AG10803 (cell line): ENCODE measurements at regions not wholly inside any gene's neighbourhood (a gene's known extent, or its start where the extent isn't known, plus 50 kb on each side); places are given as distances from the start of the nearest gene placed in this dataset.

Experiments used
- DNase-seq: peaks from one replicate; pipeline ENCODE4 v3.0.0; 2010; ENCODE audit warnings: low read depth
- H3K4me3 ChIP-seq: 2 replicates; pipeline ENCODE4 v1.5.1; 2011; ENCODE audit warnings: mild to moderate bottlenecking, low read length, control low read depth
- TF ChIP-seq, protein P1 (sequence below): conservative IDR thresholded peaks from 2 replicates; pipeline ENCODE4 v1.5.1; 2011; ENCODE audit warnings: mild to moderate bottlenecking, low read length, control low read depth, inconsistent platforms

DNA sequence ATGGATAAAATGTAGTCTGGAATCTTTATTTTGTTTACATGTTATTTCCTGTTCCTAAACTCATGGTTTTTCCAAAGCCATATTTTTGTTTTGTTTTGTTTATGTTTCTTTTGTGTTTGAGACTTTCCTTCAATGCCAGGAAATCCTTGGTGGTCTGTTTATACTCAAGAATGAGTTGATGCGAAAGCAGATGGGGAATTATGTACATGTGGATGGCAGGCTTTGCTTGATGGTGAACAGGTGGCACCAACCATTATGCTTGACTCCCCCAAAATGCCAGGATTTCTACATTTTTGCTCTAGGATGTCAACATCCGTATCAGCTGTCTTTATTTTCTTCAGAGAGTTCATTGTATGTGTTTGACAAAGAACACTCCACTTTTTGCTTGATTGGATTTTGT, 448.5 kb downstream of the PRDM2 start:
- DNase-seq = no peak
- TF ChIP-seq, protein P1, sequence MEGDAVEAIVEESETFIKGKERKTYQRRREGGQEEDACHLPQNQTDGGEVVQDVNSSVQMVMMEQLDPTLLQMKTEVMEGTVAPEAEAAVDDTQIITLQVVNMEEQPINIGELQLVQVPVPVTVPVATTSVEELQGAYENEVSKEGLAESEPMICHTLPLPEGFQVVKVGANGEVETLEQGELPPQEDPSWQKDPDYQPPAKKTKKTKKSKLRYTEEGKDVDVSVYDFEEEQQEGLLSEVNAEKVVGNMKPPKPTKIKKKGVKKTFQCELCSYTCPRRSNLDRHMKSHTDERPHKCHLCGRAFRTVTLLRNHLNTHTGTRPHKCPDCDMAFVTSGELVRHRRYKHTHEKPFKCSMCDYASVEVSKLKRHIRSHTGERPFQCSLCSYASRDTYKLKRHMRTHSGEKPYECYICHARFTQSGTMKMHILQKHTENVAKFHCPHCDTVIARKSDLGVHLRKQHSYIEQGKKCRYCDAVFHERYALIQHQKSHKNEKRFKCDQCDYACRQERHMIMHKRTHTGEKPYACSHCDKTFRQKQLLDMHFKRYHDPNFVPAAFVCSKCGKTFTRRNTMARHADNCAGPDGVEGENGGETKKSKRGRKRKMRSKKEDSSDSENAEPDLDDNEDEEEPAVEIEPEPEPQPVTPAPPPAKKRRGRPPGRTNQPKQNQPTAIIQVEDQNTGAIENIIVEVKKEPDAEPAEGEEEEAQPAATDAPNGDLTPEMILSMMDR = no peak
- H3K4me3 ChIP-seq = no peak overlapping the region

DNA sequence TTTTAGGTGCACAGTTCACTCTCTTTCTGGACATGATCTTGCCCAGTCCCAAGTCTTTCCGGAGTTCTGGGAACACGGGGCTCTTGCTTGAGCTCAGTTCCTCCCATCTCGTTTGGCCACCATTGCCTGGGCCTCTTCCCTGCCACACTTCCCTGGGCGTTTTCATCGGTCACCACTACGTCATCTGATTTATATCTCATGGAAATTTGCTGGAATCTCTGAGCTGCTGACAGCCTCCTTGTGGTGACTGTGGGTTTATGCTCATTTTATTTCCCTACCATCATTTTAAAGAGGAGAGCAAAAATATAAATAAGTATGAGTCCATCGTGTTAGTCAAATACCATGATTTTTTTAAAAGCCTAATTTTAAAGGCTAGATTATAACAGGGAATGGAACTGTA, 449.1 kb upstream of the KAZN start:
- no peak overlapping the region for H3K4me3 ChIP-seq
- TF ChIP-seq, protein P1 = no peak; the same call in 1 of the 2 replicates
- DNase-seq = no peak

DNA sequence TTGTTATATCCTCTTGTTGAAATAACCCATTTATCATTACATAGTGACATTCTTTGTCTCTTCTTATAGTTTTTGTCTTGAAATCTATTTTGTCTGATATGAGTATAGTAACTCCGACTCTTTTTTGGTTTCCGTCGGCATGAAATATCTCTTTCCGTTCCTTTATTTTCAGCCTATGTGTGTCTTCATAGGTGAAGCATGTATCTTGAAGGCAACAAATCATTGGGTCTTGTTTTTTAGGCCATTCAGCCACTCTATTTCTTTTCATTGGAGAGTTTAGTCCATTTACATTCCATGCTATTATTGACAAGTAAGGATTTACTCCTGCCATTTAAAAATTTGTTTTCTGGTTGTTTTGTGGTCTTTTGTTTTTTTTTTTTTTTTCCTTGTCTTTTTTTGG, 441.9 kb upstream of the KAZN start:
- H3K4me3 ChIP-seq = no peak overlapping the region
- TF ChIP-seq, protein P1 = no peak
- DNase-seq = no peak

DNA sequence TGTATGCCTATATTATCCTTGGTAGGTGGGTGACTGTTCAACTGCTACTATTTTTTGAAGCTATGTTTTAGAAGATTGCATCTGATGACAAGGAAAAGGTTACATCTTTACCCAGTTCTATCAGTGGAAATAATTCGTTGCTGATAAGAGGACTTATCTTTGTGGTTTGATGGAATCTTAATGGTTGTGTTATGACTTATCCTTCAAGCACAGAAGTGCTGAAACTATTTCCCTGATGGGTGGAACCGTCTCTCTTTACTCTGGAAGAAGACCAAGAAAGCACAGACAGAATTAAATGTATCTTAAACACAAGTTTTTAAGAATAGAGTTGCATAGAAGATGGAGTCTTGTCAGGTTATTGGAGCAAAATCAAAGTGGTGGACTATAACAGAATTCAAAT, 437.7 kb upstream of the KAZN start:
- no peak overlapping the region for H3K4me3 ChIP-seq
- DNase-seq = no peak
- TF ChIP-seq, protein P1 = no peak

DNA sequence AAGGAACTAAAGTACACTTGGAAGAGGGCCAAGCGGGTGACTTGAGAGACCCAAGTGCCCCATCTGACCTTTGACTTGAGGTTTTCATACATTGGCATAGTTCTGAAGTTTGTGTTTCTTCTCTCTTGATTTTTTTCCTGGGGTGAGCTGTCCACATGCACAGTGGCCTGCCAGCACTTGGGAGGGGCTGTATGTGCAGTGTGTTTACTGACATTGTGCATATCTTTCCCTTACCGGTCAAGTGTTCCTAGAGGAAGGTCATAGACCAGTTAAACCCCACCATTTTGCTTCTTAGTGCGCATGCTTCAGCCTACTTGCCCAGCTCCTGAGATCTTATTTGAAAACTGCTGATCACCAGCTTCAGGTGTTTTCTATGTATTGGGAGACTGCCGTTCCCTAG, 435.2 kb upstream of the KAZN start:
- TF ChIP-seq, protein P1 = no peak
- H3K4me3 ChIP-seq = no peak overlapping the region
- DNase-seq = no peak

DNA sequence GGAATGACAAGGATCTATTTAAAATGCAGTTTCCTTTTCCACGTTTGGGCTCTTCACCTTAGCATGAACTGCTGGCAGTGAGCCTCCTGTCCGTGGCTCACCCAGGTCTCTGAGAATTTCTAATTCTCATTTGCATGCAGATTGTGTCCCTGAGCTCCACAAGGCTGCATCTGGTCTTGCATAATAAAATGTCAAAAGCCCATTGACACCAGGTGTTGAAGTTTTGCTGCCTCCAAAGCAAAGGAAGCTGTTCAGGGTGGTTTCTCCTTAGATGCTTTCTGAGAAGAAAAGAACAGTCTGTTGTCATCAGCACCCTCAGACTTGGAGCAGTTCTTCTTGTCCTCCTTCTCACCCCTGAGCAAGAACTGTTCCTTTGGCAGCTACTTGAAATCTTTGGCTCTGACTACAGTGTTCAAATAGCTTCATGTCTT, 433.1 kb upstream of the KAZN start:
- no peak for DNase-seq
- no peak overlapping the region for H3K4me3 ChIP-seq
- TF ChIP-seq, protein P1 = no peak

DNA sequence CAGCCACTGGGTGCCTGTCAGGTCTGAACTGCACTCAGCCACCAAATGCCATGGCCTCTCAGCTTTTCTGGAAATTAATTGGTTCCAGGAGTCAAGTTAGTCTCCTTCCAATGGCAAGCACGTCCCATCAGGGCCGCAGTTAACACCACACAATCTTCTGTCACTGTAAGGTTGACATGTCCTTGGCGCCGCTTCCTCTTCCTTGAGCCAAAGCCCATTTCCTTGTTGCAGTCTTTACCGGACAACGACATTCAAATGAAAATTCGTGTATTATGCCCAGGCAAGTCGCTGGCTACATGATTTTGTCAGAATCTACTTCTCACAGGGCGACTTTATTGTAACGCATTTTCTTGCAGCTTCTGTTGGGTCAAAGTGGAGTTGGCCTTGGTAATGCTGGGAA, 430.6 kb upstream of the KAZN start:
- no peak overlapping the region for H3K4me3 ChIP-seq
- DNase-seq = no peak
- TF ChIP-seq, protein P1 = no peak
